Loucy (cell line): ENCODE measurements at regions not wholly inside any gene's neighbourhood (a gene's known extent, or its start where the extent isn't known, plus 50 kb on each side); places are given as distances from the start of the nearest gene placed in this dataset.

Experiments used
- CTCF ChIP-seq: fragments of 200-600 bp; sonication (generic); conservative IDR thresholded peaks from 2 replicates; pipeline ENCODE4 v1.5.1; 2014; ENCODE audit warnings: mild to moderate bottlenecking, antibody characterized with exemption, low read length
- EZH2phosphoT487 ChIP-seq: fragments of 200-600 bp; IDR thresholded peaks from 2 replicates; pipeline ENCODE4 v1.6.1; 2018; ENCODE audit warnings: antibody characterized with exemption, mild to moderate bottlenecking, moderate library complexity, borderline replicate concordance

GRCh38 chr3:144466540-144466939 lies 494.9 kb downstream of the DIPK2A start:
- TF ChIP-seq CTCF (no peak), EZH2phosphoT487 (no peak)
